HEK293 (cell line): ENCODE measurements at regions not wholly inside any gene's neighbourhood (a gene's known extent, or its start where the extent isn't known, plus 50 kb on each side); places are given as distances from the start of the nearest gene placed in this dataset.

Experiments used
- CTCF ChIP-seq: fragments of 450-650 bp; formaldehyde crosslinking; IDR thresholded peaks from 2 replicates; pipeline ENCODE4 v1.5.1; 2016; ENCODE audit warnings: missing biosample characterization, missing genetic modification characterization
- HOXD13 ChIP-seq: sonication (generic); formaldehyde crosslinking; IDR thresholded peaks from 2 replicates; pipeline ENCODE4 v1.8.0; 2022; ENCODE audit warnings: missing genetic modification reagents, borderline replicate concordance
- KLF8 ChIP-seq: fragments of 450-650 bp; formaldehyde crosslinking; IDR thresholded peaks from 2 replicates; pipeline ENCODE4 v1.5.1; 2016; ENCODE audit warnings: missing biosample characterization, missing genetic modification characterization
- REST ChIP-seq: fragments of 450-650 bp; formaldehyde crosslinking; IDR thresholded peaks from 2 replicates; pipeline ENCODE4 v1.5.1; 2016; ENCODE audit warnings: missing biosample characterization, missing genetic modification characterization
- ZNF404 ChIP-seq: fragments of 450-650 bp; formaldehyde crosslinking; IDR thresholded peaks from 2 replicates; pipeline ENCODE4 v1.5.1; 2017; ENCODE audit warnings: missing biosample characterization, missing genetic modification characterization
- ZNF670 ChIP-seq: fragments of 450-650 bp; formaldehyde crosslinking; IDR thresholded peaks from 2 replicates; pipeline ENCODE4 v1.5.1; 2016; ENCODE audit warnings: missing biosample characterization, missing genetic modification characterization, low read depth
- ZNF707 ChIP-seq: fragments of 450-650 bp; formaldehyde crosslinking; IDR thresholded peaks from 2 replicates; pipeline ENCODE4 v1.5.1; 2016; ENCODE audit warnings: missing biosample characterization, missing genetic modification characterization
- ZSCAN18 ChIP-seq: fragments of 450-650 bp; formaldehyde crosslinking; IDR thresholded peaks from 2 replicates; pipeline ENCODE4 v1.5.1; 2016; ENCODE audit warnings: missing biosample characterization, missing genetic modification characterization

GRCh38 chrX:8345473-8345872 is 119.2 kb upstream of the VCX3B start:
- TF ChIP-seq ZSCAN18 (tag by site-specific recombination) (no peak), CTCF (no peak), ZNF404 (no peak), ZNF707 (no peak), REST (tag by site-specific recombination) (no peak), HOXD13 (CRISPR knock-in tag) (no peak), KLF8 (no peak), ZNF670 (tag by site-specific recombination) (no peak)
